HG03135 (cell line): ENCODE measurements at regions not wholly inside any gene's neighbourhood (a gene's known extent, or its start where the extent isn't known, plus 50 kb on each side); places are given as distances from the start of the nearest gene placed in this dataset.
"Not testable (repeated sequence)": the region's sequence is repeated elsewhere in the genome, so short reads cannot be mapped to it uniquely, and the experiment has no call there.

Source experiments
- ATAC-seq: cut with Tn5 transposase; IDR thresholded peaks from one replicate; pipeline ENCODE4 v1.9.1; 2021; ENCODE audit warnings: mild to moderate bottlenecking, moderate library complexity; ENCODE audit not compliant: unreplicated experiment

GRCh38 chr1:177432897-177433296, 262.1 kb downstream of the BRINP2 start:
- ATAC-seq, result no peak

GRCh38 chr1:177431123-177431522, 260.4 kb downstream of the BRINP2 start:
- no peak for ATAC-seq

- no peak for ATAC-seq
Observed at GRCh38 chr1:177429234-177429633, 258.5 kb downstream of the BRINP2 start.

- no peak for ATAC-seq
Observed at GRCh38 chr1:177427811-177428210, 257.1 kb downstream of the BRINP2 start.

- no peak for ATAC-seq
Observed at GRCh38 chr1:177426497-177426896, 255.7 kb downstream of the BRINP2 start.

GRCh38 chr1:177425199-177425598, 254.4 kb downstream of the BRINP2 start:
- no peak for ATAC-seq

- ATAC-seq, result no peak
Observed at GRCh38 chr1:177424744-177425143, 254.0 kb downstream of the BRINP2 start.

GRCh38 chr1:177423090-177423489, 252.3 kb downstream of the BRINP2 start:
- no peak for ATAC-seq

- no peak for ATAC-seq
Observed at GRCh38 chr1:177413982-177414596, 243.3 kb downstream of the BRINP2 start.

- ATAC-seq, result no peak
Observed at GRCh38 chr1:177411381-177411780, 240.6 kb downstream of the BRINP2 start.

- no peak for ATAC-seq
Observed at GRCh38 chr1:177410179-177410766, 239.5 kb downstream of the BRINP2 start.

- not testable (repeated sequence) for ATAC-seq
Observed at GRCh38 chr1:177406323-177406722, 235.6 kb downstream of the BRINP2 start.

GRCh38 chr1:177392336-177392735, 221.6 kb downstream of the BRINP2 start:
- no peak for ATAC-seq

GRCh38 chr1:177385760-177386698, 215.3 kb downstream of the BRINP2 start:
- no peak for ATAC-seq

- no peak for ATAC-seq
Observed at GRCh38 chr1:177384461-177384860, 213.7 kb downstream of the BRINP2 start.

GRCh38 chr1:177383715-177384114, 213.0 kb downstream of the BRINP2 start:
- ATAC-seq, result no peak

GRCh38 chr1:177377866-177378265, 207.1 kb downstream of the BRINP2 start:
- ATAC-seq, result no peak

GRCh38 chr1:177368255-177368654, 197.5 kb downstream of the BRINP2 start:
- no peak for ATAC-seq

- no peak for ATAC-seq
Observed at GRCh38 chr1:177366091-177366490, 195.3 kb downstream of the BRINP2 start.

GRCh38 chr1:177360791-177361190, 190.0 kb downstream of the BRINP2 start:
- ATAC-seq, result no peak

- no peak for ATAC-seq
Observed at GRCh38 chr1:177356674-177357435, 186.1 kb downstream of the BRINP2 start.
